GM12874 (cell line): ENCODE measurements at regions not wholly inside any gene's neighbourhood (a gene's known extent, or its start where the extent isn't known, plus 50 kb on each side); places are given as distances from the start of the nearest gene placed in this dataset.

Experiments used
- TF ChIP-seq, protein P1 (sequence below): IDR thresholded peaks from 2 replicates; pipeline ENCODE4 v1.5.1; 2011; ENCODE audit warnings: low read depth, mild to moderate bottlenecking, control low read depth, low read length, moderate library complexity; ENCODE audit not compliant: insufficient read depth

DNA sequence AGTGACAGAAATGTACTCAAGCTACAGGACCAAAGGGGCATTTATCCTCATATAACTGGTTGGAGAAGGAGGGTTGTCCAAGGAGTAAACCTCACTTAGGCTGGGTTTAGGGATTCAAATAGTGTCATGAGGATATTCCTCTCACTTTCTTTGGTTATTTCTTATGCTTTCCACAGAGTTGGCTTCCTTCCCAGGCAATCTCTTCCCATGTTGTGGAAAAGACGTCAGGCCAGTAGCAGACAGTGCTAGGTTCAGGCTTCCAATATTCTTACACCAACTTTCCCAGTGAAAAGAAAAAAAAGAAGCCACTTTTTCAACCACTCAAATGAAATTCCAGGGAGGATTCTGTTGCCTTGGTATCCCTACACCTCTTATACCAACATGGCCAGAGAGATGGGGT is 653.0 kb downstream of the C4orf33 start:
- TF ChIP-seq, protein P1, sequence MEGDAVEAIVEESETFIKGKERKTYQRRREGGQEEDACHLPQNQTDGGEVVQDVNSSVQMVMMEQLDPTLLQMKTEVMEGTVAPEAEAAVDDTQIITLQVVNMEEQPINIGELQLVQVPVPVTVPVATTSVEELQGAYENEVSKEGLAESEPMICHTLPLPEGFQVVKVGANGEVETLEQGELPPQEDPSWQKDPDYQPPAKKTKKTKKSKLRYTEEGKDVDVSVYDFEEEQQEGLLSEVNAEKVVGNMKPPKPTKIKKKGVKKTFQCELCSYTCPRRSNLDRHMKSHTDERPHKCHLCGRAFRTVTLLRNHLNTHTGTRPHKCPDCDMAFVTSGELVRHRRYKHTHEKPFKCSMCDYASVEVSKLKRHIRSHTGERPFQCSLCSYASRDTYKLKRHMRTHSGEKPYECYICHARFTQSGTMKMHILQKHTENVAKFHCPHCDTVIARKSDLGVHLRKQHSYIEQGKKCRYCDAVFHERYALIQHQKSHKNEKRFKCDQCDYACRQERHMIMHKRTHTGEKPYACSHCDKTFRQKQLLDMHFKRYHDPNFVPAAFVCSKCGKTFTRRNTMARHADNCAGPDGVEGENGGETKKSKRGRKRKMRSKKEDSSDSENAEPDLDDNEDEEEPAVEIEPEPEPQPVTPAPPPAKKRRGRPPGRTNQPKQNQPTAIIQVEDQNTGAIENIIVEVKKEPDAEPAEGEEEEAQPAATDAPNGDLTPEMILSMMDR: no peak

DNA sequence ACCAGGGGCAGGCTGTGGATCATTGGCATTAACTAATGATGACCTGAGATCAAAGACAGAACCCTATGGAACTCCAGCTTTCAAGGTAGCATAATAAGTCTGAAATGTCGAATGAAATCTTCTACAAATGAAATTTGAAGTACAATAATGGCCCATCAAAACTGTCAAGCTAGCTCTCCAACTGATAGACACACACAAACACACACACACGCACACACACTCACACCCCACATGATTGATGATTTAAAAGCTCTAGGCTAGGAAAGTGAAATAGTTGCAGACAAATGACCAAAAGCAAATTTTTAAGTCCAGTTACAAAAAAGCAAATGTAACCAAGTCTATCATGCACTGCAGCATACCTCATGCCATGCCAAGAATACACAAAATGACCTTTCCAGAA is 655.7 kb downstream of the C4orf33 start:
- TF ChIP-seq, protein P1: no peak

DNA sequence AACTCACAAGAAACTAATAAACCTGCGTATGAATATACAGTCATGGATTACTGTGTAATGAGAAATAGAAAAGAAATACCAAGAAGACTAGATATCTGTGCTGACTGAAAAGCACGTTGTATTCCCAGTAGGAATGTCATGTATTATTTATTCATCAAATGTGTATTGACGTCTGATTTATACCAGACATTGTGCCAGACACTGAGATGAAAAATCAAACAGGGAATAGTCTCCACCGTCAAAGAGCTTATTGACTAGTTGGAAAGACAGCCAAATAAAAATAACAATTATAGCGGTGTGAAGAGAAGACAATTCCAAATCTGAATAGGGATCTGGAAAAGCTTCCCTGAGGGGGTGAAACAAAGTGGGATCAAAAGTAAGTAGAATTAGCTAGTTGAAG is 687.6 kb downstream of the C4orf33 start:
- TF ChIP-seq, protein P1: no peak

DNA sequence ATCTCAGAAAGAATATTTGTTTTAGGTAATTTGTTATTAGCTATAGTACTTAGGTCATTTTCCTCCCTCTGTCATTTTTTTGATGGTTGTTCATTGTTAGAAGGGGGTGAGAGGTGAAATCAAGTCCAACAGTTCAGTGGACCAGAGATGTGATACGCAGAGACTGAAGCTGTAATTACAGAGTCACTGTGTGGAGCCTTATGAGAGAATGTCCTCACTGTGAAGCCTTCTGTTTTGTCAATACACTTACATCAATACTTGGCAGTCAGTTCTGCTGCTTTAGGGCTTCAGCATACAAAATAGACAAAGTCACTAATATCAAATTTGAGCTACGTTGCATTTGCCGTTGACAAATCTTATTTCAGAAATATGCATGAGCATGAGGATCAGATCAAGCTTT is 692.5 kb downstream of the C4orf33 start:
- TF ChIP-seq, protein P1: no peak

DNA sequence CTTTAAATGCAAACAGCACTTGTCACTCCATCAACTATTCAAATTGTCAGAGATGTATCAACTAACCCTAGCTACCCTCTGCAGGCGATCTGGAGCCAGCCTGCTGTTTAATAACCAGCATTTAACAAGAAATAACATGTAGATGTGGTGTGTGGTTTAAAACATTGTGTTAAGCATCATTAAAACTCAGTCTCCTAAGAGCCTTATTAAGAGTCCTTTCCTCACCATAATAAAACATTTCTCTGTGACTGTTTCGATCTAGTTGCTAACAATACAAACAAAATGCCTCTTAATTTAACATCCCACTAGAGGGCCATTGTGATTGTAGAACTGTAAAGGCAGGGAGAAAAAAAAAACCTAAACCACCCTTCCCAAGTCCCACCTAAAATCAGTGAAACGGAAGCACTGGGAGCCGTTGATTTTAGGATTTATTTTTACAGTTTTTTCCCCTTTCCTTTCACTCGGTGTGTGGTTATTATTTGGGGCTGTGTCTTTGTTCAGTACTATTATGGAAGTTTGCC is 708.6 kb downstream of the C4orf33 start:
- TF ChIP-seq, protein P1: no peak

DNA sequence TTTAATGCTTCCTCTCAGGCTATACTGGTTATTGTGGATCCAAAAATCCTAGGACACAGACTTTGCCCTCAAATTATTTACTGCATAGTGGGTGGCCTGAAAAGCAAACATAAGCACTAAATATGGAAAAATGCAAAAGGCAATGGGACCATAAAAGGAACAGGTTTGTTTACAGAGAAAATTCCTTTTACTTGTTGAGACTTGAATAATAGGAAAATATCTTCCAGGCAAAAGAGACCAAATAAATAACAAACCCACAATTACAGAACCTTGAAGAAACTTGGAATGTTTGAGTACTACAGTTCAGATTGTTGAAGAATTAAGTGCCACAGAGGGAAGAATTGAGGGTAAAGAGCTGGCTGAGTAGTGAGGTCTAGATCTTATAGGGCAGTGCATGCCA is 711.0 kb downstream of the C4orf33 start:
- TF ChIP-seq, protein P1: no peak

DNA sequence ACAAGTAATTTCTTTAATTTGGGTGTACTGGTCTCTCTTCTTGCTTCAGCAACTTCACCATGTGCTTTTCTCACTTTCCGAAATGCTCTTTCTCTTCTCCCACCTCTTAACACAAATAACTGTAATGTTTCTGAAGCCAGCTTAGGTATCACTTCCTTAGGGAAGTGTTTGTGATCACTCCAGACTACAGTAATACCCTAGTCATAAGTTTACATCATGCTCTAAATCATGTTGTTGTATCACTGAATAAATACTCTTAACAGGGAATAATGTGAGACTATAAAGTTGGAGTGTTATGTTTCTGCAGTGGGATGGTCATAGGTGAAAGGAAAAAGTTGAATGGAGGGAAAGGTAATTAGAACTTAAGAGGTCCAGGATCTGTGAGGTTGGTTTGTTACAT is 712.3 kb downstream of the C4orf33 start:
- TF ChIP-seq, protein P1: no peak
